OCI-LY3 (cell line): ENCODE measurements at regions not wholly inside any gene's neighbourhood (a gene's known extent, or its start where the extent isn't known, plus 50 kb on each side); places are given as distances from the start of the nearest gene placed in this dataset.
A peak's percentile ranks its signal among the peaks of the same experiment; 100 is the strongest.

Experiments used
- CTCF ChIP-seq: fragments of 200-600, 300-600 bp; sonication (generic); IDR thresholded peaks from 2 replicates; pipeline ENCODE4 v1.5.1; 2014; ENCODE audit warnings: antibody characterized with exemption, low read length, low read depth
- EZH2phosphoT487 ChIP-seq: fragments of 200-600 bp; shearing (Covaris generic); IDR thresholded peaks from 2 replicates; pipeline ENCODE4 v1.6.1; 2018; ENCODE audit warnings: antibody characterized with exemption, mixed run types, low read depth

- TF ChIP-seq CTCF (peak; percentile 55), EZH2phosphoT487 (no peak)
Measured at GRCh38 chr18:39681061-39681460, 2115.5 kb upstream of the CELF4 start.
